ENCODE measurements at regions not wholly inside any gene's neighbourhood (a gene's known extent, or its start where the extent isn't known, plus 50 kb on each side); places are given as distances from the start of the nearest gene placed in this dataset.

DNA sequence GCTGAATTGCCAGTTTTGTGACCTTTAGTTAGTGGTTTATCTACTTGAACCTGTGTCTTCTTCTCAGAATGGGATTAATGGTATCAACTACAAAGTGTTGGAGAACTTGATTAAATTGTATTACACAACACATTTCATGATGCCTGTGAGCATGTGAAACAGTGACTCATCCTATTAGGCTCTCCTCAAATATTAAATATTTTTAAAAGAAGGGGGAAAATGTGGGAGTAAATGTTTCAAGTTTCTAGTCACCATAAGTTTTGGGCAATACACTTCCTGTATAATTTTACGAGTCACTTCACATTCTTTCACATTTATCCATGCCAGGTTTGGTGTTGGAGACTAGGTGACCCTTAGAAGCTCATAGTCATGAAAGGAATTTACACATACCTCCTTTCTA is 147.0 kb downstream of the HS3ST1 start:
- FAIRE-seq, result no peak
- no peak for DNase-seq (ENCODE audit: extremely low spot score, insufficient read length, low read depth)

DNA sequence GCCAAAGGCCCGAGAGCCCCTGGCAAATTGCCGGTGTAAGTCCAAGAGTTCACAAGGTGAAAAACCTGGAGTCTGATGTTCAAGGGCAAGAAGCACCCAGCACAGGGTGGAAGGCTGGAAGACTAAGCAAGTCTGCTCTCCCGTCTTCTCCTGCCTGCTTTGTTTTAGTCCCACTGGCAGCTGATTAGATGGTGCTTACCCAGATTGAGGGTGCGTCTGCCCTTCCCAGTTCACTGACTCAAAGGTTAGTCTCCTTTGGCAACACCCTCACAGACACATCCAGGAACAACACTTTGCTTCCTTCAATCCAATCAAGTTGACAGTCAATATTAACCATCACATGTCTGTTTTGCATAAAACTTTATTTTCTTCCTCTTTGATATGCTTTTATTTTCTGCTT is 157.4 kb downstream of the HS3ST1 start:
- FAIRE-seq, result no peak
- DNase-seq (ENCODE audit: extremely low spot score, insufficient read length, low read depth), result no peak

DNA sequence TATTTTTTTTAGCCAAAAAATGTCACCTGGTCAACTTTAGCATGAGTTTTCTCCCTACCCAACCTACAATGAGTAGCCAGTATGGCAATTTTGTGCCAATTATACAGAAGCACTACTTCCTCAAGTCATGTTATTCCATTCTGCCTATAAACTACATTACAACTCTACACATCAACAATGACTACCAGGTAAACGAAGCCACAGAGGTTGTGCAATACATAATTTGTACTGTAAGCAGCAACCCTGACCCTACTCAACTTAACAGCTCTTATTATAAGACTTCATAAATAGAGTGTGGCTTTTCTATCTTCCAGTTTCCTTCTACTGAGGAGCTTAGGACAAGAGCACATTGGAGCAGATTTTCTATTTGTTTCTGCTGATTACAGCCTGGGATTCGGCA is 160.5 kb downstream of the HS3ST1 start:
- DNase-seq (ENCODE audit: extremely low spot score, insufficient read length, low read depth) (no peak), FAIRE-seq (no peak)

DNA sequence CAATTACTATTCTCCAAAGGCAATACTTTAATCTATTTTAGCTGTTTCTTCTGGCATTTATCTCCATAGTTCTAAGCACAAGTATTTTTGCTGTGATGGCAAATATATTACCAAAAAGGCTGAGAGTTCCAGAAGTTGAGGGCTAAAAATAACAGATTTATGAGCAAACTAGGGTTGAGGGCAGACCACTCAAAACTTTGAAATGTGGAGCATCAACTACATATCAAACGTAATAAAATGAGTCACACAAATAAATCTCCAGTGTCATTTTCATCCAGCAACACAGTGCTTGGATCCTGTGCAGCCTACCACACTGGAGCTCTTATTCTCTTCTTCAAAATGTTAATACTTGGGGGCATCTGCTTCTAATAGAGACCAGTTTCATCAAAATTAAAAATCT is 163.9 kb downstream of the HS3ST1 start:
- FAIRE-seq, result no peak
- DNase-seq (ENCODE audit: extremely low spot score, insufficient read length, low read depth), result no peak

DNA sequence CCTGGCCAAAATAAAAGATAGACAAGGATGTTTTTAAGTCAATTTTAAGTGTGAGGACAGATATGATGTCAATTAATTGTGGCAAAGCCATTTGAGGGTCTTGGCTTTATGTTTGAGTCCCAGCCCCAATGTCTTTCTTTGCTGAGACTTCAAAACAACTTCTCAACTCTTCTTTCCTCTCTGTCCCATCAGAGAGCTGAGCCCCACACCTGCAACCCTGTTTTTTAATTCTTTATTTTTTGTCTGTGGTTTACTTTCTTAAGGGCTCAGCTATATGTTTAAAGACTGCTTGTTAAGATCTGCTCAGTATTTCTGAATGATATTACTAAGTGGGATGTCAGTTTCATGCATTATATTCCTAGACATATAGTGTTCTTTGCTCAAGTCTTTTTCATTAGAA is 164.3 kb downstream of the HS3ST1 start:
- DNase-seq (ENCODE audit: extremely low spot score, insufficient read length, low read depth), result no peak
- no peak for FAIRE-seq

DNA sequence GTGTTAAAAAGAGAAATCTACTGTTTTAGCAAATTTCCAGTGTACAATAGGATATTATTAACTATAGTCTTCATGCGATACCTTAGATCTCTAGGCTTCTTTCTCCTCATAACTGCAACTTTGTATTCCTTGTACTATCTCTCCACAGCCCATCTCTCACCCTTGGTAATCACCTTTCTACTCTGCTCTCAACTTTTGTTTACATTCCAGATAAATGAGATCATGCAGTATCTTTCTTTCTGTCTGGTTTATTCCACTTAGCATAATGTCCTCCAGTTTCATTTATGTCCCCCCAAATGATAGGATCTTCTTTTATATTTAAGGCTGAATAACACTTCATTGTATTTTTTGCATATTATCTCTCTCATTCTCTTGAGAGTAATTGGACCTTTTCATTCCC is 165.5 kb downstream of the HS3ST1 start:
- DNase-seq (ENCODE audit: extremely low spot score, insufficient read length, low read depth) (no peak), FAIRE-seq (no peak)

DNA sequence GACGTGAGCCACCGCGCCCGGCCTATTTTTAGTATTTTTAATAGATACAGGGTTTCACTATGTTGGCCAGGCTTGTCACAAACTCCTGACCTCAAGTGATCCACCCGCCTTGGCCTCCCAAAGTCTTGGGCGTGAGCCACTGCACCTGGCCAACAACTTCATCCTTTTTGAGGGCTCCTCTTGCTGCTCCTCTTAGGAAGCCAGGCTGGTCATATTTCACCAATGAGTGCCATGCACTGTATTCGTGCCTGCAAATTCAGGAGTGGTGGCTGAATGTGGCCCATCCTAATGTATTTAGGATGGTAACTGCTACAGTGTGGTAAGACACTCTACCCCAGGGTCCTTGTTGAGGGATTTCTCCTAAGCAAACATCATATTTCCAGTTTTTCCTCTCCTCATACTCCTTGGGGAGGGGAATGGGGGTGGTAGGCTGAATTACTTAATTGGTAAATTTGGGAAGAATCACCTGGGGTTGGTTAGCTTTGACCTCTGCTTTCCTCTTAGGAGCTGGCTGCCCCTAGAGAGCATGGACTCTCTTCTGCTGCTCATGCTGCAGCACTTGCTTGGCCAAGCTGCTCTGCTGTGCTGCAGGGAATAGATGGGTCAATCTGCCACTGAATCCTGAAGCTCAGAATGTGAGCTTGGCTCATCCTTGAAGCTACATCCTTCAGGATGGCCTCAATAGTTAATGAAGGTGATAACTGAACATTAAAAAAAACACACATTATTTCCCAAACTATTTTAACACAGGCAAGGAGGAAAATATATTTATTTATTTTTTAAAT is 167.4 kb downstream of the HS3ST1 start:
- no peak for DNase-seq (ENCODE audit: extremely low spot score, insufficient read length, low read depth)
- no peak for FAIRE-seq

DNA sequence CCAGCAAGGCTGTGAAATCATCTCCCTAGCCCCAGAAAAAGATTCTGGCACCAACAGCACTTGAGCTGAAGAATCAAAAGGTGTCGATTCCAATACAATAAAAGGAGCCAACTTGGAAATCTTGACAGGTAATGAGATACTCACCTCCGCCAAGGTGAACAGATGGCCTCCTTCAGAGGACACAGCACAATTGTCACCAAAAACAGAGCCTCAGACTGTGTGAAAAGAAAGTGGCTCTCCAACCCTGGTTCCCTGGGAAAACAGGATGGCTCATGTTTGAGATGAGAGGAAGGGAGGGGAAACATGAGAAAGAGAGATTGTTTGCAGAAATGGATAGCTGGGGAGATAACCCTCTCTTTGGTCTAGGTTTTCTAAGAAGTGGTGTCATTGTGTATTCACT is 168.9 kb downstream of the HS3ST1 start:
- no peak for DNase-seq (ENCODE audit: extremely low spot score, insufficient read length, low read depth)

DNA sequence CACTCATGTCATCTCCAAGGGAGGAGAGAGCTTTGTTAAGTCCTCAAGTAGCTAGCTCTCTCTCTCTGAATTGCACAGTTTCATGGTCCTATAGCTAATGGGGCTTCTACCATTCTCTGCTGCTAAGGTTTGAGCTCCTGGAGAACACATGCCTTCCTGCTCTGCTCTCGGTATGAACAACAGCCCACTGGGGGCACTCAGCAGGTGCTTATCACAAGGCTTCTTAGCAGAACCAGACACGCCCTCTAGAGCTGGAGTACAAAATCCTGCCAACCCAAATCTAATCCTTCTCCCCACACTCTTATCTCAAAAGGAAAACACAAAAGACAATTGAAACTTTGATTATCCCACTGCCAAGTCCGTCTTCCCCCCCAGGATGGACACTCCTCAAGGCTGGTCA is 176.5 kb downstream of the HS3ST1 start:
- no peak for DNase-seq (ENCODE audit: extremely low spot score, insufficient read length, low read depth)
- no peak for FAIRE-seq

More for the DNA sequence above, 168.9 kb downstream of the HS3ST1 start:
- FAIRE-seq, result no peak

DNA sequence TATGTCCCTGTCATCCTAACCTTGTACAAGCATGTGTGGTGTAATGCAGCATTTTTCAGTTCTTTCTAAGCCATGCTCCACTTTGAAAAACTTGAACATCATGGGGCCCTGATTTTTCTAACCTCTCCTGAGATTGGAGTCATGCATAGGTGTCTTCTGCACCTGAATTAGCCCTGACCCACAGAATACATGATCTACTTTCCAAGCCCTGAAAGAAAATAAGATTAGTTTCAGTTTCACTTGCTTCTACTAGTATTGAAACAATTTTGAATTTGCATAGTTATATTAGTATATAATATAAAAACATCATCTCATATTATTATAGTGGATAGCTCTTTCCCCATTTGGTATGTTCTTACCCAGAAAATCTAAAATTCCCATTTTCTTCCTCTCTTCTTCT is 178.2 kb downstream of the HS3ST1 start:
- DNase-seq (ENCODE audit: extremely low spot score, insufficient read length, low read depth) (no peak), FAIRE-seq (no peak)

DNA sequence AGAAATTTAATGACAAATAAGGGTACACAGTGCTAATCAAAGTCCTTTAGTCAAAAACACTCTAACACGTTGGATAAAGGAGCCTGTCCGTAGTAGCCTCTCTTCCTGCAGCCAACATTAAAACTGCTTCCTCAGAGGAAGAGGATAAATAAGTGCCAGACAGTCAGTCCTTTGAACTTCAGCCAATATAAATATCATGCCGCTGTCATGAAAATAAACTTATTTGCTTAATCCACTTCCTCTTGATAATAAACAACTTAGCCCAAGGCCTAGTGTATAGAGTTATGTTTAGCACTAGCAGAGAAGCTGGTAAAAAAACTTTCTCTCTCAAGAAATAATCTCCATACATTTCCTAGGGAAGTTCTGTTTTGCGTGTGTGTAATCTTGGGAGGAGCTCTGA is 196.7 kb downstream of the HS3ST1 start:
- FAIRE-seq, result no peak
- DNase-seq (ENCODE audit: extremely low spot score, insufficient read length, low read depth), result no peak

DNA sequence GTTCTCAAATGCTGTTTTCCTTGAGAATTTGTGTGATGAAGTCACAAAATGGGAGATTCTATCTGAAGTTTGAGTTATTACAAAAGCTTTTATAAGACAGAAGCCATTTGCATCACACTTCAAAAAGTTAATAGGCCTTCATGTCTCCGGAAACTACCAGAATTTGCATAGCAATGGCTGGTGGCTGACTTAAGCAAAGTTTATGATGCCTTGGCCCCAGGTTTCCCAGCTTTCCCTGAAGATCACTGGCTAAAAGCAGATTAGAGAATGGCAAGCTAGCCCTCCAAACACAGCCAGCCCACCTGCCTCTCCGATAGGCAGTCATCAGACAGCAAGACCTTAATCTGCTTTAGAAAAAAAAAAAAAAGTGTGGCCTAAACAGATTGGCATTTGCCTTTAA is 197.8 kb downstream of the HS3ST1 start:
- no peak for FAIRE-seq
- DNase-seq (ENCODE audit: extremely low spot score, insufficient read length, low read depth), result no peak

DNA sequence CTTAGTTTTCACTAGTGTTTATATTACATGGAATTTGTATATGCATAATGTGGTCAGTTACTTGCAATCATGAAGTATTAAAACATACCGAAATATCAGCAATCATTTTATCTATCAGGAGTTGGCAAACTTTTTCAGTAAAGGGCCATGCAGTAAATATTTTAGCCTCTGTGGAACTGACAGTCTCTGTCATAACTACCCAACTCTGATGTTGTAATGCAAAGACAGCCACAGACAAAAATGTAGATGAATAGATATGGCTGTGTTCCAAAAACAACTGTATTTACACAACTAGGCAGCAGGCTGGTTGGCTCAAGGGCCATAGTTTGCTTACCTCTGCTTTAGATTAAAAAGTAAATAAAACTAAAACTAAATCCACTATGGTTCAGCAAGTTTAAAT is 200.2 kb downstream of the HS3ST1 start:
- DNase-seq (ENCODE audit: extremely low spot score, insufficient read length, low read depth) (no peak), FAIRE-seq (no peak)

DNA sequence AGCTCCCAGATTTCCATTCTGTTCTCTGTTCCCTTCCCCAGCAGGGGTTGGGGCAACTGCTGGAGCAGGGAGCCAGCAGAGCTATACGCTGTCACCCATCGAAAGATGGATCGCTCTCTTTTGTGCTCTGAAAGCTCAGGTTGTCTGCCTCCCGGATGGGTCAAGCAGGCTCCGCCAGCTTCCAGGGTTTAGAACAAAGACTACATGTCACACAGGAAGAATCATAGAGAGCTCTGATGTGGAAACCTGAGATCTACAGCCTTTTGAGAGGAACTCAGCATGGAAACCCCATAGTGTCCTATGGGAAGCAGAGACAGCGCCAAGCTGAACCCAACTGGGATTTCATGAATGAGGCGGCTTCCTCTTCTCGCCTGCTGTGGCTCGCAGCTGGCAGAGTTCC is 205.4 kb downstream of the HS3ST1 start:
- DNase-seq (ENCODE audit: extremely low spot score, insufficient read length, low read depth) (no peak), FAIRE-seq (no peak)

DNA sequence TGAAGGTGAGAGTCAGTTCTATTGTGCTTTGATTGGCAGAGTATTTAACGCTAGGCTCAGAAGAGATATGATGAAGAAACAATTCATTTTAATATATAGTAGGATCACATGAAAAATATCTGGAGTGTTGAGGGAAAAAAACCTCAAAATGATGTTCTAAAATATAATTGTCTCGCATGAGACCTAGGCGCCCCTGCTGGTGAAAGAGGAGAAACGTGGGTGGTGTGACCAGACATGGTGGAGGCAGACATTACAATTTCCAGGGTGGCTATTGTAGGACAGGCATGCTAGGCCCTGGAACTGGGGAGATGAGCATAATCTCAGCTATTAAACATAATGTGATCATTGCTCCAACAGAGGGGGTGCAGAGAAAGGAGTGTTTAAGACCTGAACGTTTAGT is 210.0 kb downstream of the HS3ST1 start:
- no peak for FAIRE-seq
- no peak for DNase-seq (ENCODE audit: extremely low spot score, insufficient read length, low read depth)

DNA sequence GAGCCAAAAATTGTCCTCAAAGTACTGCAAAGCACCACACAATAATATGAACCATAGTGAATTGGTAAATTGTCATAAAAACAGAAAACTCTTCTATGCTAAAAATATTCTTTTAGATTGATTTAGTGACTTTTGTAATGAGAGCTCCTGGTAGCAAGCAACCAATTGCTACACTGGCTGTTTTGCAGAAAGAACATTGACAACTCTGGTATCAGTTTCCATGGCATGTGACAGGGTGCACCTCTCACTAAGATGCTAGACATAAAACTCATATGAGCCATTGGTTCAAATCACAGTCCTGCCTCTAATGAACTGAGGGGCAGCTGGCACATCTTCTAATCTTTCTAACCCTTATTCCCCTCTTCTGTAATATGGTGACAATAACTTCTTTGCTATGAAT is 212.2 kb downstream of the HS3ST1 start:
- DNase-seq (ENCODE audit: extremely low spot score, insufficient read length, low read depth) (no peak), FAIRE-seq (no peak)

DNA sequence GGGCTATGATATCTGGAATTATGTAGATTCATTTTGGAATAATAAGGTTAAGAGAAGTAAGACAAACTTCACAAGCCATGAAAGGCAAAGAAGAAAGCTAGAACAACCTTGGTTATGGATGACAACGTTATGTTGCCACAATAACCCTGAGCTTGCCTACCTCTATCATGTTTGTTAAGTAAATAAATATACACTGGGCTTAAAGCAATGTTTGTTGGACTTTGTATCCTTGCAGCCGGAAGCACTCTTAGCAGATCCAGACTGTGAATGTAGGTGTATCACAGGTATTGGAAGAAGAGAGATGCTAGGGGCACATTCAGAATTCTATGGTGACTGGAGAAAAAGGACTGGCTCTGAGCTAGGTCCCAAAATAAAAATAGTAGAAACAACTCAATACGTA is 214.4 kb downstream of the HS3ST1 start:
- no peak for DNase-seq (ENCODE audit: extremely low spot score, insufficient read length, low read depth)
- FAIRE-seq, result no peak

DNA sequence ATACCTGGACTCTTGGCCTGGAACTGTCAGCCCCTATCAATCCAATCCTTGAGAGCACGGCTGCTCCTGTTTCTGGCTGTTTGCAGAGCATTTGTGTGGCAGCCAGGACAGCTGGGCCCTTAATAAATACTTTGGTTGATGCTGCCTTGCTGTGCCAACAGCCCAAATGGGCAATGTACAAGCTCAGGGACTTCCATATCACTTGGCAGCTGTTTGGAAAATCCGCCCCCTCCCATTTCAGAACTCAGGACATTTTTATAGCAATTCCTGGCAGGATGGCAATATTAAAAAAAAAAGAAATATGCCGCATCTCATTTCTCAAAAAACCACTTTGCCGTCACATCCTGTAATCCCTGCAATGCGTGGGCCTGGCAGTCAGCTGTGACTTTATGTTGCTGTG is 218.9 kb downstream of the HS3ST1 start:
- no peak for DNase-seq (ENCODE audit: extremely low spot score, insufficient read length, low read depth)
- FAIRE-seq, result no peak

DNA sequence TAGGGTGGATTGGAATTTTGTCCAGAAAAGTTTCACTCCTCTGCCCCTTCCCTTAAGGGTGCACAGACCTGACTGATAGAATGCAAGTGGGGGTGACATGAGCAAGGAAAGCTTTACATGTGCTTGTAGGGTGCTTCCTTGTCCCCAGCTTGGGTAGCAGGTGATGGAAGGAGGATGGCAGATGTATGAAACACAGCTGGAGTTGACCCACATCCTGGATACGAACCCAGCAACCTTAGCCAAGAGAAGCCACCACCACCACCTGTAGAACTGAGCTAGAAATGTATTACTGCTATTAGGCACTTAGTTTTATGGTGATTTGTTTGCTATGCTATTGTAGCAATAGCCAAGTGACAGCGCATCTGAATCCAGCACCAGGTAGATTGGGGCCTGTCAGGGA is 227.4 kb downstream of the HS3ST1 start:
- DNase-seq (ENCODE audit: extremely low spot score, insufficient read length, low read depth) (no peak), FAIRE-seq (no peak)

DNA sequence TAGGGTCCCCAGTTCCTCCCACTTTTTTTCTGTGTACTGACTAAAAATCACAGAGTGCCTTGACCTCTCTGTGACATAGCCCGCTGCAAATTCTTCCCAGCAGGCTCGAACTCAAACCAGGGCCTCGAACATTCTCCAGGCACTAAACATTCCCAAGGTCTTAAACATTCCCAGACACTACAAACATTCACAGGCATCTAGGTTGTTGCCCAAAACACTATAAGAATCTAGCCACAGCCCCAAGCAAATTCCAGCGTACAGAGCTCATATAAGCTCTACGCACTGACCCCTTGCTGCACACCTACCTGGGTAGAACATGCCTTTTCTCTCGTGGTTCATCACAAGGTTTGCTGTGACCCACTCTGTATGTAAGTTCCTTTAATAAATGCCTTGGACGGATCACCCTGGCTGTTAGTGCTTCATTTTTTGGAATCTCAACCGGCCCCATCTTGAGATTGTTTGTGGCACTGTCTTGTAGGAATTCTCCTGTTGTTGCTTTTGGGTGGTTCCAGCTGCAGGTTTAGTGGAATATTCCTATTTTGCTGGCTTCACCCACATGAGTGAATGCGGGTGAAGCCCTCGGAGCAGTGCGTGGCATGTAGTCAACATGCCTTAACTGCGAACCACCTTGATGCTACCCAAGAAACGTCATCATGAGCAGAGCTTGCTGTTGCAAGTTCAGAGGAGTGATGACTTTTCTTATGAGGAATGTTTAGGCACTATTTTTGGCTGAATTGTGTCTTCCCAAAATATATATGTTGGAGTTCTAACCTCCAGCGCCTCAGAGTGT is 230.0 kb downstream of the HS3ST1 start:
- no peak for DNase-seq (ENCODE audit: extremely low spot score, insufficient read length, low read depth)
- FAIRE-seq, result no peak

DNA sequence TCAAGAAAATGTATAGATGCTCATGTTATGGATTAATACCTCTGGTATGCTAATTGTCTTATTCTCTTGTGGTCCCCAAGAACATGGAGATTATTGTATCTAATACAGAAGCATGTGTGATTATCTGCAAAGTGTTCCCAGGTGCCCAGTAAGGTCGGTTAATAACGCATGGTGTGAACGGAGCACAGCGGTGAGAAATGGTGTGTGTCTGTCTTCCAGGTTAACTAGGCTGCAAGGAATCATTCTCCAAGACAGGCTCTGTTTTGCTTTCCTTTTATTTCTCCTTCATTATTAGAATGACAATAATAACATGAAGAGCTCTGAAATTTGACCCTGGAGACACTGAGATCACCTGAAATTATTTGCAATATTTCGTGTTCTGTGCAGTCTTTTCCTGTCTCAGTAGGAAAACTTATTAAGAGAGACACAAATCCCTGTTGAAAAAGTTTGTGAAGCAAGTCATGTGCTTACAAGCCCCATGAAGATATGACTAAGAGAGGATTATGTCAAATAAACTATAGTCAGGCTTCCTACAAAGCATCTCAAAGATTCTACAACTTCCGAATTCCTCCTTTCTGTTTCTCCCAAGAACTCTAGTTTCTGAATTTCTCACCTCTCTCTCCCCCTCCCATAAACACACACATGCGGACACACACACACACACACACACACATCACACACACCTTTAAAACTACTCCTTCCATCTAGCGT is 230.9 kb downstream of the HS3ST1 start:
- no peak for FAIRE-seq

More for the DNA sequence above, 230.9 kb downstream of the HS3ST1 start:
- no peak for DNase-seq (ENCODE audit: extremely low spot score, insufficient read length, low read depth)

All from GM18507 (cell line).